Hepatocyte (in vitro differentiated cells): ENCODE measurements at regions not wholly inside any gene's neighbourhood (a gene's known extent, or its start where the extent isn't known, plus 50 kb on each side); places are given as distances from the start of the nearest gene placed in this dataset.

Experiments
- CTCF ChIP-seq: fragments of 200-600 bp; sonication (generic); IDR thresholded peaks from 2 replicates; pipeline ENCODE4 v1.5.1; 2016; ENCODE audit warnings: antibody characterized with exemption, mild to moderate bottlenecking; ENCODE audit not compliant: poor library complexity
- EZH2 ChIP-seq: fragments of 200-600 bp; sonication (generic); IDR thresholded peaks from 2 replicates; pipeline ENCODE4 v1.6.1; 2016; ENCODE audit warnings: antibody characterized with exemption, mild to moderate bottlenecking, borderline replicate concordance
- EZH2phosphoT487 ChIP-seq: fragments of 200-600 bp; sonication (generic); IDR thresholded peaks from one replicate; pipeline ENCODE4 v1.6.1; 2018; ENCODE audit warnings: antibody characterized with exemption, mild to moderate bottlenecking, low read depth, moderate library complexity; ENCODE audit not compliant: unreplicated experiment, severe bottlenecking

GRCh38 chr19:56956503-56957226 is 116.1 kb upstream of the PEG3 start:
- TF ChIP-seq CTCF (no peak), EZH2 (no peak), EZH2phosphoT487 (no peak)
